WTC11 (cell line): ENCODE measurements at regions not wholly inside any gene's neighbourhood (a gene's known extent, or its start where the extent isn't known, plus 50 kb on each side); places are given as distances from the start of the nearest gene placed in this dataset.

Experiments used
- ATAC-seq: fragments of 200-7000 bp; cut with Tn5 transposase; 2 replicates; pipeline ENCODE4 v1.10.0; 2021; ENCODE audit warnings: mild to moderate bottlenecking, moderate library complexity
- CTCF ChIA-PET: fragments of 300-600 bp; sonication (Branson Sonifier 250); formaldehyde crosslinking; loops from one replicate; lab custom pipeline; 2021; ENCODE audit warnings: antibody characterized with exemption; lab: Charles Lee
- POLR2A ChIA-PET: fragments of 350-600 bp; sonication (Branson Sonifier 250); formaldehyde crosslinking; loops from one replicate; lab custom pipeline; 2021; ENCODE audit warnings: antibody characterized with exemption; lab: Charles Lee
- DNase-seq: peaks from one replicate; pipeline ENCODE4 v3.0.0; 2021; ENCODE audit warnings: low spot score
- H3K27ac Mint-ChIP-seq: 2 replicates; pipeline ENCODE4 v1.8.0; 2021; ENCODE audit warnings: mixed read lengths
- H3K27me3 Mint-ChIP-seq: 2 replicates; pipeline ENCODE4 v1.8.0; 2021; ENCODE audit warnings: low read depth, mild to moderate bottlenecking, moderate library complexity, mixed read lengths
- H3K36me3 Mint-ChIP-seq: 2 replicates; pipeline ENCODE4 v1.8.0; 2021; ENCODE audit warnings: mixed read lengths
- H3K4me1 Mint-ChIP-seq: 2 replicates; pipeline ENCODE4 v1.8.0; 2022; ENCODE audit warnings: mixed read lengths
- H3K4me3 Mint-ChIP-seq: 2 replicates; pipeline ENCODE4 v1.8.0; 2021; ENCODE audit warnings: mild to moderate bottlenecking, moderate library complexity, mixed read lengths
- H3K9me3 Mint-ChIP-seq: 2 replicates; pipeline ENCODE4 v1.8.0; 2021; ENCODE audit warnings: mixed read lengths
- ATF1 ChIP-seq: sonication (generic); formaldehyde crosslinking; IDR thresholded peaks from 2 replicates; pipeline ENCODE4 v1.8.1; 2023; ENCODE audit warnings: mild to moderate bottlenecking, moderate library complexity, missing genetic modification reagents
- CDX4 ChIP-seq: fragments of 250-450 bp; sonication (Bioruptor Pico); IDR thresholded peaks from 2 replicates; pipeline ENCODE4 v1.9.0; 2021; ENCODE audit warnings: moderate library complexity, mild to moderate bottlenecking, inconsistent platforms, borderline replicate concordance
- CREM ChIP-seq: sonication (generic); formaldehyde crosslinking; IDR thresholded peaks from 2 replicates; pipeline ENCODE4 v1.8.1; 2022; ENCODE audit warnings: mild to moderate bottlenecking, missing genetic modification reagents, moderate library complexity
- CTCF ChIP-seq: fragments of 200-600 bp; IDR thresholded peaks from 2 replicates; pipeline ENCODE4 v1.8.0; 2022; ENCODE audit warnings: antibody characterized with exemption
- ESRRA ChIP-seq: sonication (generic); formaldehyde crosslinking; IDR thresholded peaks from 2 replicates; pipeline ENCODE4 v1.8.1; 2022; ENCODE audit warnings: mild to moderate bottlenecking, missing genetic modification reagents, borderline replicate concordance
- JUN ChIP-seq: sonication (generic); formaldehyde crosslinking; IDR thresholded peaks from 2 replicates; pipeline ENCODE4 v1.8.0; 2023; ENCODE audit warnings: mild to moderate bottlenecking, missing genetic modification reagents
- MLX ChIP-seq: sonication (generic); formaldehyde crosslinking; IDR thresholded peaks from 2 replicates; pipeline ENCODE4 v1.8.1; 2023; ENCODE audit warnings: mild to moderate bottlenecking, missing genetic modification reagents, moderate library complexity
- MXD4 ChIP-seq: fragments of 250-450 bp; sonication (Bioruptor Pico); IDR thresholded peaks from 2 replicates; pipeline ENCODE4 v1.8.0; 2021; ENCODE audit warnings: mild to moderate bottlenecking, moderate library complexity, borderline replicate concordance
- SMAD3 ChIP-seq: sonication (generic); formaldehyde crosslinking; IDR thresholded peaks from 2 replicates; pipeline ENCODE4 v1.8.0; 2022; ENCODE audit warnings: missing genetic modification reagents, mild to moderate bottlenecking, borderline replicate concordance
- SOX15 ChIP-seq: fragments of 250-450 bp; sonication (Bioruptor Pico); IDR thresholded peaks from 2 replicates; pipeline ENCODE4 v1.9.0; 2021; ENCODE audit warnings: mild to moderate bottlenecking
- STAT6 ChIP-seq: sonication (generic); formaldehyde crosslinking; conservative IDR thresholded peaks from 2 replicates; pipeline ENCODE4 v1.8.1; 2023; ENCODE audit warnings: mild to moderate bottlenecking, low read depth, missing genetic modification reagents, moderate library complexity
- ZBTB21 ChIP-seq: sonication (generic); formaldehyde crosslinking; IDR thresholded peaks from 2 replicates; pipeline ENCODE4 v1.8.1; 2023; ENCODE audit warnings: mild to moderate bottlenecking, missing genetic modification reagents, borderline replicate concordance
- ZMAT4 ChIP-seq: fragments of 250-450 bp; sonication (Bioruptor Pico); IDR thresholded peaks from 2 replicates; pipeline ENCODE4 v1.9.0; 2021; ENCODE audit warnings: mild to moderate bottlenecking
- ZNF138 ChIP-seq: sonication (generic); formaldehyde crosslinking; conservative IDR thresholded peaks from 2 replicates; pipeline ENCODE4 v1.8.1; 2022; ENCODE audit warnings: mild to moderate bottlenecking, moderate library complexity, missing genetic modification reagents
- ZNF232 ChIP-seq: sonication (generic); formaldehyde crosslinking; IDR thresholded peaks from 2 replicates; pipeline ENCODE4 v1.8.0; 2022; ENCODE audit warnings: mild to moderate bottlenecking, missing genetic modification reagents
- ZNF281 ChIP-seq: sonication (generic); formaldehyde crosslinking; IDR thresholded peaks from 2 replicates; pipeline ENCODE4 v1.8.0; 2023; ENCODE audit warnings: mild to moderate bottlenecking, missing genetic modification reagents
- ZNF532 ChIP-seq: fragments of 250-450 bp; sonication (Bioruptor Pico); IDR thresholded peaks from 2 replicates; pipeline ENCODE4 v1.9.0; 2021; ENCODE audit warnings: mild to moderate bottlenecking, borderline replicate concordance

- TF ChIP-seq CTCF (no peak), ZMAT4 (CRISPR knock-in tag) (no peak)
Measured at GRCh38 chr20:24403406-24403805, 66.0 kb upstream of the SYNDIG1 start (continued).

GRCh38 chr20:24402188-24402587 lies 67.2 kb upstream of the SYNDIG1 start:
- DNase-seq = no peak
- ATAC-seq = no peak
- Mint-ChIP-seq H3K36me3 (peaks cover 10% of the 10 kb centered on the region), H3K27me3 (no peaks in the 10 kb centered on the region; the same call in 1 of the 2 replicates), H3K27ac (no peak overlapping the region), H3K4me1 (no peaks in the 10 kb centered on the region), H3K9me3 (peaks cover 24% of the 10 kb centered on the region), H3K4me3 (no peak overlapping the region)
- POLR2A ChIA-PET = no interaction called here
- CTCF ChIA-PET = no interaction called here
- TF ChIP-seq ZNF232 (CRISPR knock-in tag) (no peak), STAT6 (no peak), ZMAT4 (CRISPR knock-in tag) (no peak), ZNF281 (no peak), ZNF138 (no peak), ESRRA (no peak), ZBTB21 (CRISPR knock-in tag) (no peak), JUN (CRISPR knock-in tag) (no peak), CDX4 (CRISPR knock-in tag) (no peak), SMAD3 (CRISPR knock-in tag) (no peak), CREM (CRISPR knock-in tag) (no peak), MLX (CRISPR knock-in tag) (no peak), ATF1 (no peak)

- Mint-ChIP-seq H3K4me1 (peaks cover 4% of the 10 kb centered on the region), H3K9me3 (peaks cover 23% of the 10 kb centered on the region), H3K36me3 (peaks cover 10% of the 10 kb centered on the region), H3K4me3 (no peak overlapping the region), H3K27ac (no peak overlapping the region), H3K27me3 (no peaks in the 10 kb centered on the region; the same call in 1 of the 2 replicates)
- ChIA-PET CTCF (no interaction called here), POLR2A (no interaction called here)
- DNase-seq = no peak
- no peak for ATAC-seq
- TF ChIP-seq MXD4 (CRISPR knock-in tag) (no peak), ZNF532 (CRISPR knock-in tag) (no peak), SOX15 (no peak)
Measured at GRCh38 chr20:24395151-24395550, 74.3 kb upstream of the SYNDIG1 start.
